Muscle layer of colon (tissue), 2 donors: ENCODE measurements at regions not wholly inside any gene's neighbourhood (a gene's known extent, or its start where the extent isn't known, plus 50 kb on each side); places are given as distances from the start of the nearest gene placed in this dataset.

Experiments
- H3K27ac ChIP-seq: one replicate; pipeline ENCODE4 v1.7.0; 2013; ENCODE audit warnings: low read depth, mild to moderate bottlenecking, low read length, moderate library complexity
- H3K27me3 ChIP-seq, 2 donors: one replicate each; pipeline ENCODE4 v1.7.0; 2013; ENCODE audit warnings: low read length in 2 of 2, mild to moderate bottlenecking in 2 of 2; ENCODE audit not compliant: insufficient read depth in 2 of 2, control insufficient read depth in 1 of 2
- H3K36me3 ChIP-seq: one replicate; pipeline ENCODE4 v1.7.0; 2013; ENCODE audit warnings: mild to moderate bottlenecking, low read length; ENCODE audit not compliant: insufficient read depth
- H3K4me1 ChIP-seq: one replicate; pipeline ENCODE4 v1.7.0; 2013; ENCODE audit warnings: mild to moderate bottlenecking, low read length; ENCODE audit not compliant: insufficient read depth
- H3K4me3 ChIP-seq, 2 donors: one replicate each; pipeline ENCODE4 v1.7.0; 2013; ENCODE audit warnings: low read length in 2 of 2, low read depth in 1 of 2, mild to moderate bottlenecking in 1 of 2, moderate library complexity in 1 of 2
- H3K9ac ChIP-seq: one replicate; pipeline ENCODE4 v1.7.0; 2013; ENCODE audit warnings: low read length
- H3K9me3 ChIP-seq: one replicate; pipeline ENCODE4 v1.7.0; 2013; ENCODE audit warnings: mild to moderate bottlenecking, low read length
- donor health status: abdominal sarcoma.
- donor health status: Adenocarcinoma of cecum.

- no peaks in the 10 kb centered on the region for H3K27me3 ChIP-seq
- H3K9me3 ChIP-seq: no peaks in the 10 kb centered on the region
- H3K36me3 ChIP-seq: no peaks in the 10 kb centered on the region
- no peak overlapping the region for H3K9ac ChIP-seq
- no peaks in the 10 kb centered on the region for H3K4me1 ChIP-seq
- no peak overlapping the region for H3K4me3 ChIP-seq
- no peak overlapping the region for H3K27ac ChIP-seq
These were observed 66.0 kb upstream of the TENM3 start for GRCh38 chr4:182177166-182177565.

- no peaks in the 10 kb centered on the region for H3K9me3 ChIP-seq
- H3K9ac ChIP-seq: no peak overlapping the region
- H3K27ac ChIP-seq: no peak overlapping the region
- H3K4me3 ChIP-seq: no peak overlapping the region
- H3K4me1 ChIP-seq: no peaks in the 10 kb centered on the region
- H3K36me3 ChIP-seq: no peaks in the 10 kb centered on the region
- H3K27me3 ChIP-seq: no peaks in the 10 kb centered on the region
These were observed 64.1 kb upstream of the TENM3 start for GRCh38 chr4:182179105-182179504.

- Histone ChIP-seq H3K36me3 (no peaks in the 10 kb centered on the region), H3K9me3 (no peaks in the 10 kb centered on the region), H3K27ac (no peak overlapping the region), H3K4me3 (no peak overlapping the region), H3K9ac (no peak overlapping the region), H3K27me3 (no peaks in the 10 kb centered on the region), H3K4me1 (no peaks in the 10 kb centered on the region)
These were observed 63.5 kb upstream of the TENM3 start for GRCh38 chr4:182179751-182180150.

- H3K4me1 ChIP-seq: no peaks in the 10 kb centered on the region
- H3K9ac ChIP-seq: no peak overlapping the region
- no peak overlapping the region for H3K27ac ChIP-seq
These were observed 57.7 kb upstream of the TENM3 start for GRCh38 chr4:182185491-182185890.

GRCh38 chr4:182187674-182188073 is 55.5 kb upstream of the TENM3 start:
- no peaks in the 10 kb centered on the region for H3K27me3 ChIP-seq
- no peaks in the 10 kb centered on the region for H3K36me3 ChIP-seq
- H3K27ac ChIP-seq: no peak overlapping the region
- H3K4me3 ChIP-seq: no peak overlapping the region
- H3K9ac ChIP-seq: no peak overlapping the region
- H3K4me1 ChIP-seq: no peaks in the 10 kb centered on the region
- no peaks in the 10 kb centered on the region for H3K9me3 ChIP-seq

More at GRCh38 chr4:182185491-182185890, 57.7 kb upstream of the TENM3 start:
- Histone ChIP-seq H3K9me3 (no peaks in the 10 kb centered on the region), H3K36me3 (no peaks in the 10 kb centered on the region), H3K4me3 (no peak overlapping the region), H3K27me3 (no peaks in the 10 kb centered on the region)

- Histone ChIP-seq H3K27ac (no peak overlapping the region), H3K27me3 (no peaks in the 10 kb centered on the region), H3K9ac (no peak overlapping the region), H3K36me3 (no peaks in the 10 kb centered on the region), H3K4me1 (no peaks in the 10 kb centered on the region), H3K4me3 (no peak overlapping the region), H3K9me3 (no peaks in the 10 kb centered on the region)
These were observed 54.6 kb upstream of the TENM3 start for GRCh38 chr4:182188622-182189021.

GRCh38 chr4:182189103-182189878 is 53.9 kb upstream of the TENM3 start:
- Histone ChIP-seq H3K27me3 (no peaks in the 10 kb centered on the region), H3K4me3 (no peak overlapping the region), H3K27ac (no peak overlapping the region)

GRCh38 chr4:182190306-182190705 is 52.9 kb upstream of the TENM3 start:
- Histone ChIP-seq H3K4me3 (no peak overlapping the region), H3K36me3 (no peaks in the 10 kb centered on the region), H3K9me3 (no peaks in the 10 kb centered on the region), H3K27me3 (no peaks in the 10 kb centered on the region), H3K27ac (no peak overlapping the region), H3K4me1 (no peaks in the 10 kb centered on the region), H3K9ac (no peak overlapping the region)

More at GRCh38 chr4:182189103-182189878, 53.9 kb upstream of the TENM3 start:
- Histone ChIP-seq H3K9me3 (no peaks in the 10 kb centered on the region), H3K4me1 (no peaks in the 10 kb centered on the region), H3K36me3 (no peaks in the 10 kb centered on the region), H3K9ac (no peak overlapping the region)

GRCh38 chr4:182192511-182193181 is 50.6 kb upstream of the TENM3 start:
- Histone ChIP-seq H3K4me1 (no peaks in the 10 kb centered on the region), H3K4me3 (no peak overlapping the region), H3K27me3 (no peaks in the 10 kb centered on the region), H3K27ac (no peak overlapping the region), H3K36me3 (no peaks in the 10 kb centered on the region), H3K9ac (no peak overlapping the region), H3K9me3 (no peaks in the 10 kb centered on the region)

- H3K36me3 ChIP-seq: no peaks in the 10 kb centered on the region
- H3K27ac ChIP-seq: no peak overlapping the region
- no peak overlapping the region for H3K4me3 ChIP-seq
- no peaks in the 10 kb centered on the region for H3K9me3 ChIP-seq
- H3K9ac ChIP-seq: no peak overlapping the region
- no peaks in the 10 kb centered on the region for H3K4me1 ChIP-seq
- no peaks in the 10 kb centered on the region for H3K27me3 ChIP-seq
These were observed 49.9 kb upstream of the TENM3 start for GRCh38 chr4:182193311-182193710.
